ENCODE measurements at regions not wholly inside any gene's neighbourhood (a gene's known extent, or its start where the extent isn't known, plus 50 kb on each side); places are given as distances from the start of the nearest gene placed in this dataset.
"Not testable (repeated sequence)": the region's sequence is repeated elsewhere in the genome, so short reads cannot be mapped to it uniquely, and the experiment has no call there.

- H3K9me3 ChIP-seq (ENCODE audit: insufficient read depth in 2 of 2, low read depth in 1 of 2, low read length in 1 of 2); H2AFZ ChIP-seq (ENCODE audit: low read length); H2BK15ac ChIP-seq (ENCODE audit: low read length); H2BK120ac ChIP-seq (replicated peaks; ENCODE audit: low read depth, low read length); H3K36me3 ChIP-seq (ENCODE audit: control insufficient read depth in 2 of 4, insufficient read depth in 4 of 4, low read length in 3 of 4); H2BK20ac ChIP-seq (ENCODE audit: low read length); H3K79me1 ChIP-seq (ENCODE audit: low read depth, low read length); H3K4me1 ChIP-seq (replicated peaks in 1 of 4; ENCODE audit: control insufficient read depth in 3 of 4, insufficient read depth in 4 of 4, low read length in 3 of 4); H3K23me2 ChIP-seq (ENCODE audit: low read depth, low read length); H3K18ac ChIP-seq (ENCODE audit: extremely low read depth, low read length); H3K4ac ChIP-seq (replicated peaks; ENCODE audit: insufficient read length, low read depth, low read length); H3K4me3 ChIP-seq (ENCODE audit: extremely low read depth in 1 of 4, insufficient read depth in 2 of 4, low read depth in 3 of 4, low read length in 4 of 4); H2BK12ac ChIP-seq (ENCODE audit: low read depth, low read length); H4K91ac ChIP-seq (replicated peaks; ENCODE audit: insufficient read length, low read length); POLR2A ChIA-PET (ENCODE audit: partially characterized antibody); H3K9ac ChIP-seq (replicated peaks in 1 of 4; ENCODE audit: extremely low read depth in 1 of 4, low read depth in 3 of 4, low read length in 3 of 4); H2BK5ac ChIP-seq (ENCODE audit: low read depth, low read length); H4K5ac ChIP-seq (ENCODE audit: insufficient read length, low read depth, low read length); H3K23ac ChIP-seq (ENCODE audit: insufficient read length); H3K4me2 ChIP-seq (ENCODE audit: insufficient read depth in 1 of 2, low read depth in 2 of 2, low read length in 2 of 2); H4K20me1 ChIP-seq (replicated peaks in 1 of 2; ENCODE audit: control insufficient read depth in 1 of 2, insufficient read depth in 2 of 2, low read length in 2 of 2); H3K79me2 ChIP-seq (ENCODE audit: control insufficient read depth in 1 of 2, insufficient read depth in 2 of 2, low read length in 2 of 2); H2AK5ac ChIP-seq (ENCODE audit: low read depth, low read length); H3K14ac ChIP-seq (ENCODE audit: insufficient read length); H3K56ac ChIP-seq (replicated peaks; ENCODE audit: insufficient read length, low read depth, low read length); H3K27me3 ChIP-seq (replicated peaks in 1 of 4; ENCODE audit: control insufficient read depth in 3 of 4, extremely low read depth in 1 of 4, insufficient read depth in 3 of 4, low read length in 3 of 4); H3K27ac ChIP-seq (ENCODE audit: low read depth, low read length); H4K8ac ChIP-seq (ENCODE audit: extremely low read depth, insufficient read depth, low read length): not testable (repeated sequence)
- peak in 1 of 2 experiments; percentile 7 for DNase-seq (ENCODE audit: low read depth in 1 of 2, low spot score in 2 of 2)
- FAIRE-seq = peak; percentile 39
- CTCF ChIA-PET (ENCODE audit: partially characterized antibody) = interaction anchor here (1.2 kb wide), 1 partner anchor 10 kb away, joined by 3 read pairs; no protein-coding TSS in a partner anchor
- 87% methylated on average over 2 of the region's 2 CpGs; no CpG with 5 or more reads in 1 of the 2 experiments for WGBS, 2 experiments (ENCODE audit: extremely low coverage in 1 of 2, insufficient coverage in 1 of 2, insufficient read length in 1 of 2, insufficient replicate concordance in 2 of 2, low coverage in 1 of 2, low lambda C conversion rate in 2 of 2, missing lambda C conversion rate in 1 of 2)
These were observed 103.3 kb upstream of the TRIM77 start for GRCh38 chr11:89606845-89607244.

- H3K4ac ChIP-seq (replicated peaks; ENCODE audit: insufficient read length, low read depth, low read length); H3K18ac ChIP-seq (ENCODE audit: extremely low read depth, low read length); FAIRE-seq; H3K4me1 ChIP-seq (replicated peaks in 1 of 4; ENCODE audit: control insufficient read depth in 3 of 4, insufficient read depth in 4 of 4, low read length in 3 of 4); H2AK5ac ChIP-seq (ENCODE audit: low read depth, low read length); H3K9ac ChIP-seq (replicated peaks in 1 of 4; ENCODE audit: extremely low read depth in 1 of 4, low read depth in 3 of 4, low read length in 3 of 4); H2BK5ac ChIP-seq (ENCODE audit: low read depth, low read length); H3K56ac ChIP-seq (replicated peaks; ENCODE audit: insufficient read length, low read depth, low read length); H4K91ac ChIP-seq (replicated peaks; ENCODE audit: insufficient read length, low read length); H3K9me3 ChIP-seq (ENCODE audit: insufficient read depth in 2 of 2, low read depth in 1 of 2, low read length in 1 of 2); H3K23me2 ChIP-seq (ENCODE audit: low read depth, low read length); H2BK120ac ChIP-seq (replicated peaks; ENCODE audit: low read depth, low read length); H3K4me2 ChIP-seq (ENCODE audit: insufficient read depth in 1 of 2, low read depth in 2 of 2, low read length in 2 of 2); H3K23ac ChIP-seq (ENCODE audit: insufficient read length); H3K79me2 ChIP-seq (ENCODE audit: control insufficient read depth in 1 of 2, insufficient read depth in 2 of 2, low read length in 2 of 2); H2AFZ ChIP-seq (ENCODE audit: low read length); H3K14ac ChIP-seq (ENCODE audit: insufficient read length); H3K36me3 ChIP-seq (ENCODE audit: control insufficient read depth in 2 of 4, insufficient read depth in 4 of 4, low read length in 3 of 4); H3K4me3 ChIP-seq (ENCODE audit: extremely low read depth in 1 of 4, insufficient read depth in 2 of 4, low read depth in 3 of 4, low read length in 4 of 4); H3K27ac ChIP-seq (ENCODE audit: low read depth, low read length); H4K8ac ChIP-seq (ENCODE audit: extremely low read depth, insufficient read depth, low read length); H4K5ac ChIP-seq (ENCODE audit: insufficient read length, low read depth, low read length); H3K27me3 ChIP-seq (replicated peaks in 1 of 4; ENCODE audit: control insufficient read depth in 3 of 4, extremely low read depth in 1 of 4, insufficient read depth in 3 of 4, low read length in 3 of 4); POLR2A ChIA-PET (ENCODE audit: partially characterized antibody); H4K20me1 ChIP-seq (replicated peaks in 1 of 2; ENCODE audit: control insufficient read depth in 1 of 2, insufficient read depth in 2 of 2, low read length in 2 of 2); H2BK12ac ChIP-seq (ENCODE audit: low read depth, low read length); H3K79me1 ChIP-seq (ENCODE audit: low read depth, low read length); H2BK15ac ChIP-seq (ENCODE audit: low read length); DNase-seq (ENCODE audit: low read depth in 1 of 2, low spot score in 2 of 2): not testable (repeated sequence)
- CTCF ChIA-PET (ENCODE audit: partially characterized antibody) = interaction anchor here (1.2 kb wide), 1 partner anchor 9 kb away, joined by 3 read pairs; no protein-coding TSS in a partner anchor
- WGBS, 2 experiments (ENCODE audit: extremely low coverage in 1 of 2, insufficient coverage in 1 of 2, insufficient read length in 1 of 2, insufficient replicate concordance in 2 of 2, low coverage in 1 of 2, low lambda C conversion rate in 2 of 2, missing lambda C conversion rate in 1 of 2) = 91% methylated on average over 7 of the region's 7 CpGs; no CpG with 5 or more reads in 1 of the 2 experiments
- H2BK20ac ChIP-seq (ENCODE audit: low read length) = peak overlapping the region; percentile 10; the same call in 1 of the 2 replicates
These were observed 102.6 kb upstream of the TRIM77 start for GRCh38 chr11:89607497-89607896.

Data from H1 (cell line).